ENCODE measurements at regions not wholly inside any gene's neighbourhood (a gene's known extent, or its start where the extent isn't known, plus 50 kb on each side); places are given as distances from the start of the nearest gene placed in this dataset.

DNA sequence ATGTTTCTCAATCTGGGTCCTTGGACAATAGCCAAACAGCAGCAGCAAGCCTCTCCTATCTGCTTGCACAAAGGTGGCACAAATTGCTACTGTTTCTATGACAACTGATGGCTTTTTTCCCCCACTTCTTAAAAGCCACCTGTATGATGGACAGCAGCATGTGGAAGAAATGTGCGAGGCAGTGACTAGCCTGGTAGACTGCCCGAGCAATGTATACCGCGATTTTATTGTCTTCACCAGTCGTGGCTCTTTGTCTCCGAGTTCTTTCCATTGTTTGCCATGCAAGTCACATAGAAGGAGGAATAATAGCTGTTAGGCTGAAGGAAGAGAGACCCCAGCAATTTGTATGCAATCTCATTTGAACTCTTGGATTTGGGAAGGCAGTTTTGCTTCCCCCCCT lies 79.4 kb downstream of the S1PR1 start:
- Mint-ChIP-seq H3K27ac (no peak overlapping the region), H3K27me3 (no peaks in the 10 kb centered on the region), H3K4me1 (peaks cover 41% of the 10 kb centered on the region), H3K4me3 (no peak overlapping the region), H3K9me3 (no peaks in the 10 kb centered on the region), H3K36me3 (ENCODE audit: low read depth) (no peaks in the 10 kb centered on the region)
- POLR2A ChIA-PET, result no interaction called here
- DNase-seq (no peak), ATAC-seq (ENCODE audit: low read depth) (no peak)
- CTCF ChIA-PET, result no interaction called here
- TF ChIP-seq, protein P1, sequence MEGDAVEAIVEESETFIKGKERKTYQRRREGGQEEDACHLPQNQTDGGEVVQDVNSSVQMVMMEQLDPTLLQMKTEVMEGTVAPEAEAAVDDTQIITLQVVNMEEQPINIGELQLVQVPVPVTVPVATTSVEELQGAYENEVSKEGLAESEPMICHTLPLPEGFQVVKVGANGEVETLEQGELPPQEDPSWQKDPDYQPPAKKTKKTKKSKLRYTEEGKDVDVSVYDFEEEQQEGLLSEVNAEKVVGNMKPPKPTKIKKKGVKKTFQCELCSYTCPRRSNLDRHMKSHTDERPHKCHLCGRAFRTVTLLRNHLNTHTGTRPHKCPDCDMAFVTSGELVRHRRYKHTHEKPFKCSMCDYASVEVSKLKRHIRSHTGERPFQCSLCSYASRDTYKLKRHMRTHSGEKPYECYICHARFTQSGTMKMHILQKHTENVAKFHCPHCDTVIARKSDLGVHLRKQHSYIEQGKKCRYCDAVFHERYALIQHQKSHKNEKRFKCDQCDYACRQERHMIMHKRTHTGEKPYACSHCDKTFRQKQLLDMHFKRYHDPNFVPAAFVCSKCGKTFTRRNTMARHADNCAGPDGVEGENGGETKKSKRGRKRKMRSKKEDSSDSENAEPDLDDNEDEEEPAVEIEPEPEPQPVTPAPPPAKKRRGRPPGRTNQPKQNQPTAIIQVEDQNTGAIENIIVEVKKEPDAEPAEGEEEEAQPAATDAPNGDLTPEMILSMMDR (IDR thresholded peaks at IDR 0.05), result no peak
- intact Hi-C loops (cut with micrococcal nuclease), result no loop called here

DNA sequence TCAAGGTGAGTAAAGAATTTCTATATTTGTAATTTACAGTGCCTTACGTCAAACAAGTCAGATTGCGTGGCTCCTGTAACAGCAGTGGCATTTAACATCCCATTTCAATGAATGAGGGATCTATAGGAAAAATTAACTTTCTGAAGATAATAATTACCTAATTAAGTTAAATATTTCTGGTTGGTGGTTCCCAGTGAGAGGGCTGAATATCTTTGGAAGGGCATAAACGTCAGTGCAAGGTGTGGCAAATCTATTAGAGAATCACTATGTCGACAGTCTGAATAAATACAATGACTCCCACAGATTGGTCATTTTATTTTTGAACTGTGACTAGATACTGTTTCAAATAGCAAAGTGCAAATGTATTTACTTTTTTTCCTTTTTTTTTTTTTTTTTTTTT lies 80.0 kb downstream of the S1PR1 start:
- TF ChIP-seq, protein P1 (IDR thresholded peaks at IDR 0.05), result no peak
- H3K27me3 Mint-ChIP-seq, result no peaks in the 10 kb centered on the region

DNA sequence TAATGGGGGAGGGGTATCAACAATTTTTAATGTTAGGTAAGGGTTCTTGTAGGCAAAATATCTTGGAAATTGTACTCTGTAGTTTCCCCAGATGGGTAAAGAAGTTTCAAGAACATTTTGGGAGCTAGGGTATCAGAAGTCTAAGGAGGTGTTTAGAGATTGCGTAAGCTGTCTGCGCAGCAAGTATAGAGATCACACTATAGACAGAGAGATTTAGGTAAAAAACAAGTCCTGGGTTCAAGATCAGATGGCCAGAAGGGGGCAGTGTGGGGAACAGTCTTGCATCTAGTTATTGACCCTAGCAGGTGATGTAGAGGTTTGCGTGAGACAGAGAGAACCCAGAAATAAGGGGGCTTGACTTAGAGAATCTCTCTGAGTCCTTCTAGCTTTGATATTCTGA lies 80.8 kb downstream of the S1PR1 start:
- no peaks in the 10 kb centered on the region for H3K27me3 Mint-ChIP-seq
- DNase-seq (no peak), ATAC-seq (ENCODE audit: low read depth) (no peak)
- no peaks in the 10 kb centered on the region for H3K9me3 Mint-ChIP-seq
- TF ChIP-seq, protein P1 (IDR thresholded peaks at IDR 0.05), result no peak
- H3K27ac Mint-ChIP-seq, result no peak overlapping the region
- intact Hi-C loops (cut with micrococcal nuclease), result no loop called here
- peaks cover 28% of the 10 kb centered on the region for H3K4me1 Mint-ChIP-seq
- ChIA-PET POLR2A (interaction anchor here (0.7 kb wide), 1 partner anchor 126 kb away, joined by 6 read pairs; no protein-coding TSS in a partner anchor), CTCF (interaction anchor here (1.1 to 1.4 kb wide), 2 partner anchors 8 to 40 kb away, joined by 3 to 6 read pairs; no protein-coding TSS in a partner anchor)
- H3K4me3 Mint-ChIP-seq, result no peak overlapping the region
- H3K36me3 Mint-ChIP-seq (ENCODE audit: low read depth), result no peaks in the 10 kb centered on the region

More for the DNA sequence above, 80.0 kb downstream of the S1PR1 start:
- peaks cover 35% of the 10 kb centered on the region for H3K4me1 Mint-ChIP-seq
- POLR2A ChIA-PET, result interaction anchor here (0.7 kb wide), 1 partner anchor 127 kb away, joined by 6 read pairs; no protein-coding TSS in a partner anchor
- no peak for ATAC-seq (ENCODE audit: low read depth)
- intact Hi-C loops (cut with micrococcal nuclease), result no loop called here
- no peak overlapping the region for H3K27ac Mint-ChIP-seq
- CTCF ChIA-PET, result interaction anchor here (1.4 kb wide), 1 partner anchor 41 kb away, joined by 6 read pairs; no protein-coding TSS in a partner anchor
- no peak overlapping the region for H3K4me3 Mint-ChIP-seq
- no peaks in the 10 kb centered on the region for H3K36me3 Mint-ChIP-seq (ENCODE audit: low read depth)
- no peak for DNase-seq
- H3K9me3 Mint-ChIP-seq, result no peaks in the 10 kb centered on the region

DNA sequence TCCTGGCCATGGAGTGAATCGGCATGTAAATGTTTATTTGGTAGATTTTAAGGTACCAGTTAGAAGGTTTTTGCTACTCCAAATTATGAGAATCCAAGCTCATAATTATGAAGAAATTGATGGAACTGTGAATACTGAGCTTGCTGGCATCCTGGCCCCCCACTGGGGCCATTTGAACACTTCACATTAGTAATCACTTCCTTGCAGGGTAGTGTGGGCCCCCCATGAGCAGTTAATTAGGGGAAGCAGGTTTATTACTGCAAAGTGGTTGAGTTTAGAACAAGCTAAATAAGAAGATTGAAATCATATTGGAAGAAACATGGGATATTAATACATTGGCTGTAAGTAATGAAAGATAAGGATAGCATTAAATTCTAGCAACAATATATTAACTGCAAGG lies 86.7 kb downstream of the S1PR1 start:
- intact Hi-C loops (cut with micrococcal nuclease), result no loop called here
- ATAC-seq (ENCODE audit: low read depth), result no peak
- Mint-ChIP-seq H3K4me3 (no peak overlapping the region), H3K9me3 (no peaks in the 10 kb centered on the region), H3K27me3 (peaks cover 2% of the 10 kb centered on the region), H3K36me3 (ENCODE audit: low read depth) (no peaks in the 10 kb centered on the region), H3K27ac (no peak overlapping the region), H3K4me1 (no peaks in the 10 kb centered on the region)
- ChIA-PET POLR2A (interaction anchor here (1.3 kb wide), 1 partner anchor 10 kb away, joined by 5 read pairs; no protein-coding TSS in a partner anchor), CTCF (interaction anchor here (1.1 to 1.8 kb wide), 2 partner anchors 14 to 32 kb away, joined by 3 to 7 read pairs; no protein-coding TSS in a partner anchor)
- TF ChIP-seq, protein P1 (IDR thresholded peaks at IDR 0.05), result no peak
- no peak for DNase-seq

DNA sequence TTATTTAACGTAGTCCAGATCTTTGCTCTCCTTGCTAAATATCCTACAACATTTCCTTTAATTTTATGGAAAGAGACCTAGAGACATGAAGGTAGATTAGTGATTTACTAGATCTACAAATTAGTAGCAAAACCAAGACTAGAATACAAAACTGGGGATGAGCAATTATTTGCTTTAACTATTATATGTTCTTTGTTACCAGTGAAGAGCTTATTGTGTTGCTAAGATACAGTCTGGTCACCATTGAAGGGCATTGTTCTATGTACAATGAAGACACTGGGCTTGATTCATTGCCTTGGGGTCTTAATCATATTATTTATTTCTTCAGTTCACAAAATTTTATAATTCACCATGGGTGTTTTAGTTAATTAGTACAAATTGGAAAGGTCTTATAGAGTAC lies 88.3 kb downstream of the S1PR1 start:
- ChIA-PET CTCF (interaction anchor here (1.8 kb wide), 1 partner anchor 16 kb away, joined by 7 read pairs; no protein-coding TSS in a partner anchor), POLR2A (no interaction called here)
- no peak for ATAC-seq (ENCODE audit: low read depth)
- H3K36me3 Mint-ChIP-seq (ENCODE audit: low read depth), result no peaks in the 10 kb centered on the region
- H3K27me3 Mint-ChIP-seq, result peaks cover 2% of the 10 kb centered on the region
- no peak overlapping the region for H3K27ac Mint-ChIP-seq
- H3K9me3 Mint-ChIP-seq, result no peaks in the 10 kb centered on the region
- TF ChIP-seq, protein P1 (IDR thresholded peaks at IDR 0.05), result no peak
- no peaks in the 10 kb centered on the region for H3K4me1 Mint-ChIP-seq
- H3K4me3 Mint-ChIP-seq, result no peak overlapping the region
- DNase-seq, result no peak
- intact Hi-C loops (cut with micrococcal nuclease), result no loop called here

Data from activated B cell treated with CpG ODN at 0.5 μM for 24 hours (primary cell).